ENCODE measurements at regions not wholly inside any gene's neighbourhood (a gene's known extent, or its start where the extent isn't known, plus 50 kb on each side); places are given as distances from the start of the nearest gene placed in this dataset.
A peak's percentile ranks its signal among the peaks of the same experiment; 100 is the strongest.
"Not testable (repeated sequence)": the region's sequence is repeated elsewhere in the genome, so short reads cannot be mapped to it uniquely, and the experiment has no call there.

DNA sequence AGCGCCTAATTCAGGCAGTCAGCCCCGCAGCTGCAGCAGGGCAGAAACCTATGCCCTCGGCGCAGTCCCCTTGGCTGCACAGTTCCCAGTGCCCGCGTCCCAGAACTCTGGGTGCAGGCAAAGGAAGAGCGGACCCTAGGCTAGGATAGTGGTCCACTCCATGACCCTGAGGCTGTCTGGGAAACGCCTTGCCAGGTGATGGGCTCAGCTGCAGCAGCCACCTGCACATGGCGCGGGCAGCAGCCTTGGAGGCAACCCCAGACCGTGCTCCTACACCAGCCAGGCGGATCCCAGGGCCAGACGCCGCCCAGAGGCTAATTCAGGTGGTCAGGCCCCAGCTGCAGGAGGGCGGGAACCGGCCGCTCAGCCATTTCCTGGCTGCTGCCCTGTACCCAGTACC, 83.0 kb downstream of the POTEC start:
- DNase-seq = not testable (repeated sequence)

DNA sequence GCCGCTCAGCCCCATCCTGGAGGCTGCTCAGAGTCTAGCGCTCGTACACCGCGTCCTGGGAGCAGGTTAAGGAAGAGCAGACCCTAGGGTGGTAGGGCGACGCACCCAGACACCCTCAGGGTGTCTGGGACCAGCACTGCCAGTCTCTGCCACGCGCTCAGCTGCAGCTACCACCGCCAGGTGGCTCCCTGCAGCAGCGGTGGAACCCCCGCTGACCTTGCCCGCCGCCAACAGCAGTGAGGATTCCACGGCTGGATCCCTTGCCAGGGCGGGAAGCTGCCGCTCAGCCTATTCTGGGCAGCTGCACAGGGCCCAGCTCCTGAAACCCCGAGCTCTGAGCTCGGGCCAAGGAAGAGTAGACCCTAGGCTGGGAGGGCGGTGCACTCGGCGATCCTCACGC, 83.6 kb downstream of the POTEC start:
- not testable (repeated sequence) for DNase-seq

DNA sequence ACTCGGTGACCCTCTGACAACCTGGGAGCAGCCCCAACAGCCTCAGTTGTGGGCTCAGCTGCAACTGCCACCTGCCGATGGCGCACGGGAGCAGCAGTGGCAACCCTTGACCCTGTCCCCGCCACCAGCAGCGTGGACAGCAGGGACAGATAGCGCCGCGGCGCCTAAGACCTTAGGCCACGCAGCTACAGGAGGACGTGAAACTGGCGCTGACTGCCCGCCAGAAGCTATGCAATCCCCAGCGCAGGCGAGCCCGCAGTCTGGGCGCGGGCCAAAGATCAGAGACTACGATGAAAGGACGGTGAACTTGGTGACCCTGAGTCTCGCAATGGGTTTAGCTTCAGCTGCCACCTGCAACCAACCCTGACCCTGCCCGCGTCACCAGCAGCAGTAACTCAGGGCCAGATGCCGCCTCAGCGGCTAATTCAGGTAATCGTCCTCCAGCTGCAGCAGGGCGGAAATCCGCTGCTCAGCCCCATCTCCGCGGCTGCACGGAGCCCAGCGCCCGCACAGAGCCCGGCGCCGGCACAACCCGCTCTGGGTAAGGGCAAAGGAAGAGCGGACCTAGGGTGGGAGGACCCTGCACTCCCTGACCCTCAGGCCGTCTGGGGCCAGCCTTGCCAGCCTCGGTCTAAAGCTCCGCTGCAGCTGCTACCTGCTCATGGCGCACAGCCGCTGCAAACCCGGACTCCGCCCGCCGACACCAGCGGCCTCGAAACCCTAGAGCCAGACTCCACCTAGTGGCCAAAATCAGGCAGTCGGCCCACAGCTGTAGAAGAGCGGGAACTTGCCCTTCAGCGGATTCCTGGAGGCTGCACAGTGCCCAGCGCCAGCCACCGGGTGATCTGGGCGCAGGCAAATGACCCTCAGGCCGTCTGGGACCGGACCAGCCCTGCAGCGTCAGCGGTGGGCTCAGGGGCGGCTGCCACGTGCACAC, 85.1 kb downstream of the POTEC start:
- DNase-seq = peak in 2 of 3 experiments; percentile 5 to 15

DNA sequence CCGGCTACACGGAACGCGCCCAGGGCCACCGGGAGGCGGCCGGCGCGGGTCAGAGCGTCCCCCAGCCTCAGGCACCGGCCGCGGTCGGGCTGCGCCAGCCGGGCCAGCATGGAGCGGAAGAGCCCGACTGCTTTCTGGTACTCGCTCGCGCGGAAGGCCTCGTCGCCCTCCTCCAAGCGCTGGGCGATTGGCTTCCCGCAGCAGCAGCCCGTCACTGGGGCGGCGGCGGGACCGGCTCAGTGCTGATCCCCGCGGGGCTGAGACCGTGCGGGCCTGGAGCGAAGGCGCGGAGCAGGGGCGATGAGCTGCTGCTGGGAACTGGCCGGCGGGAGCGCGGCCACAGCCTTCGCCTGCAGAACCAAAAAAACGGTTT, 92.8 kb downstream of the POTEC start:
- DNase-seq = not testable (repeated sequence)

DNA sequence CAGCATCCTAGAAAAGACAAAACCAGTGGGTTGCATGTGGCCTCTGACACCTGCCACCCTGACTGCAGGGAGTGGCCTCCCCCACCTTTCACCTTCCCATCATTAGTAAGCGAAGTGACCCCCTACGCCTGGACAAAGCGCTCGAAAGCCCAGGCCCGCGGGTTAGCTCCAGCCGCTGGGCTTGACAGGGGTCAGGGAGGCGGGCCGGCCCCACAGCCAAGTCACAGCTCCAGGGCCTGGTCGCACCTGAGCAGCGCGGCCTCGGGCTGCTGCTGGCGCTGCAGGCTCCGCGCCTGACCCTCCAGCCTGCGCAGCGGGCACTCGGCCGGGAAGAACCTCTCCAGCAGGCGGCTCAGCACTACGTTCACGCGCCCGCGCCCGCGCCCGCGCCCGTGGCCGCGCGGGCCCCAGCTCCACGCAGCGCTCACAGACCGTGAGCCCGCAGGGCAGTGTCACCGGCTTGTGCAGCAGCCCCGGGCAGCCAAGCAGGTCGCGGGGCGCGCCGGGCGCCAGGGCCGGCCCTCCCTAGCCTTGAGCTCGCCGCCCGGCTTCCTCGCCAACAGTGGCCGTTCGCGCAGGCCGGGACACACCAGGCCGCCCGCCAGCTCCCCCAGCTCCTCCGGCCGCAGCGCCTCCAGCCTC, 93.3 kb downstream of the POTEC start:
- DNase-seq = not testable (repeated sequence)

DNA sequence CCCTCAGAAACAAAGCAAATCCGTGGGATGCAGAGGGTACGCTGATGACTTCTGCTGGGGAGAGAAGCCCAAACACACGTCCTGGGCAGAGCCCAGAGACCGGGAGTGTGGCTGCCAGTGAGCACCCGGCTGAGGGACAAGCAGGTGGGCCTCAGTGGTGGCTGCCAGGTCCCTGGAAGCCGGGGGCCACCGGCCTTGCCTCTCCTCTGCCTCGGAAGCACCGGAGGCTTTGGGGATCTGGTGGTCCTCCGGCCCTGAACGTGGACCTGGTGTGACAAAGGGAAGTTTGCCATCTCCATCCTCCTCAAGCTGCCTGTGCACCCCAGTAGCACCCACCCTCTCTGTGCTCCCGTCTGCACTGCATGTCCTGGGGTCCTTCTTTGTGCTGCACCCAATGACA, 94.3 kb downstream of the POTEC start:
- not testable (repeated sequence) for DNase-seq

DNA sequence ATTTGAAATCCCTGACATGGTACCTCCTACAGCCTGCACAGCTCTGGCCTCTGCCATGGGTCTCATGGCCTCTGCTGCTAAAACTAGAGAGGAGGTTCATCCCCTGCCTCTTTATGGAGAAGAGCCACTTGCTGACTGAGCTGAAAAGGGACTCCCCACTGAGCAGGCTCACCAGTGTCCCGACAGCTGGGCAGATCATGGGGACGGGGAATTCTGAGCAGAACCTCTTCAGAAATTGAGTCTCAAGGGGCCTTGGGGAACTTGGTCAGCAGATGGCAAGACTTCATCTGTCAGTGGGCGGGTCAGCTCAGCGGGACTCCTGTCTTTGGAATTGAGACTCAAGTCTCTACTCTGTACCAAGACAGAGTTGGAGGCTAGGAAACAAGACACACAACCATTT, 95.7 kb downstream of the POTEC start:
- not testable (repeated sequence) for DNase-seq

DNA sequence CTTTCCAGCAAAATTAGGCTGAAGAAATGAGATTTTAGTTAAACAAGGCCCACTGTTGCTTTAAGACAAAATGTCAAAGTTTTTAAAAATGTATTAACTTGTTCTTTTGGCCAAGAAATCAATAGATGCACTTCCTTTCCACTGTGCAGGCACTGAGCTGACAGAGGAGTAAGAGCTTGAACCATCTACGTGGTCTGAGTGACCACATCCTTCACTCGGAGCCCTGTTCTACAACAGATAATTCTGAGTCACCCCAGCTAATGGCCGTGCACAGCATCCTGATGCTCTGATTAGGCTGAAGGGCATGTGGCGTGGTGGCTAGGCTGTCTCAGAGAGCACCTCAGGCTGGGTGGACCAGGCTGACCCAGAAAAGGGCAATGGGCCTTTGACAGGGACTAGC, 107.9 kb downstream of the POTEC start:
- DNase-seq = not testable (repeated sequence)

DNA sequence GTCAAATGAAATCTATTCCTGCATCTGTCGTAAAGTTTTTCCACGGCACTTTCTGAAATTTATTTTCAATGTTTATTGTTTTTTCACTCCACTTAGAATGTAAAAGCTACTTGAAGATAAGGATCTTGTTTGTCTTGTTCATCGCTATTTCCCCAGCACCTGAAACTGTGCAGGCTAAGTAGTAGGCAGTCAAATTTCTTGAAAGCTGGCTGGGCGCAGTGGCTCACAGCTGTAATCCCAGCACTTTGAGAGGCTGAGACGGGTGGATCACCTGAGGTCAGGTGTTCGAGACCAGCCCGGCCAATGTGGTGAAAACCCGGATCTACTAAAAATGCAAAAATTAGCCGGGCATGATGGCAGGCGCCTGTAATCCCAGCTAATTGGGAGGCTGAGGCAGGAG, 111.0 kb downstream of the POTEC start:
- not testable (repeated sequence) for DNase-seq

DNA sequence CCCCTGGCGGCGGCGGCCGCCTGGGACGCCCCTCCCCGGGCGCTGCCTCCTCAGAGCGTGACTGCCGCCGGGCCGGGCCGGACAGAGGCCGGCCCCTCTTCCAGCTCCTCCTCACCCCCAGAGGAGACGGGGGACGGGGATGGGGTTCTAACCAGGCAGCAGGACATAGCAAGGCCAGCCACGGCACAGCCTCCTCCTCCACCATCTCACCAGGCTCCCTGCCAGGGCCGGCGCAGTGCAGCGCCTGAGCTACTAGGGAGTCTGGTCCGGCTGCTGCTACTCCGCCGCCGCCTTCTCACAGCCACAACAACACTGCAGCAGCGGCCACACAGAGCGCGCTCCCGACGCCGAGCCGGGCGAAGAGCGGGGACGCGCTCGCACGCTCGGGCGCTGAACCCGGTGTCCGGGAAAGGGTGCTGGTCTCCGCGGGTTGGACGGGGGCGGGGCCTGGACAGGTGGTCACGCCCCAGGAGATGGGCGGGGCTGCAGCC, 112.3 kb downstream of the POTEC start:
- DNase-seq = not testable (repeated sequence)

DNA sequence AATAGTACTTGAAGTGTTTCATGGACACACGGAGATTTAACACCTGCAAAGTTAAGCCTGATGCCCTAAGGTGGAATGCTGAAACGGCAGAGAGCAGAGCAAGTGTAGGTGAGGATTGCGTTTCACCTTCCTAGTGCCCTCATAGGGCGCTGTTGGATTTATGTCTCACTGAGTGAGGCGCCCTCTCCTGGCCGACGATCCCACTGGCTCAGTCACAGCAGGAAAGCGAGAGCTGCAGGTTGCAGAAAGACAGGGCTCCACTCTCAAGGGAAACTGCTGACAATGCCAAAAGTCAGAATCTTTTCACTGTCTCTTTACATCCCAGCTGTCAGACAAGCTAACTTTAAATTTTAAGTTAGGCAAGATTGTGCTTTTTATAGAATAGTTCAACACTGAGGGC, 127.6 kb downstream of the POTEC start:
- peak in 1 of 3 experiments; percentile 12 for DNase-seq

DNA sequence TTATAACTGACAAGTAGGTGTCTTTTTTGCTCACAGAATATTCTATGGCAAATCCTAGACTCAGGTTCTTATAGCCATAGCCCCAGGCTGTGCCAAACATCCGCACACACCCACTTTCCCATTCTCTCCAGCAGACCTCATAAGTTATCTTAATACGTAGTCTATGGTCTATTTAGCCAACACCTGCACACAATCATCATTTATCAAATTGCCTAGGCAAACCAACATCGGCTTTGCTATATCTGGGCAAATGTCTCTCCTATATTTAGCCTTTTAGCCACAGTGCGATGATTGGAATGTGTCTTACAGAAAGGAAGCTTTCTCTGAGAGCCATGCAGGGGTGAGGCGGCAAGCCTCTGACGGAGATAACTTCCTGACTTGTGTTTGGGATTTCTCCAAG, 128.0 kb downstream of the POTEC start:
- DNase-seq = not testable (repeated sequence)

DNA sequence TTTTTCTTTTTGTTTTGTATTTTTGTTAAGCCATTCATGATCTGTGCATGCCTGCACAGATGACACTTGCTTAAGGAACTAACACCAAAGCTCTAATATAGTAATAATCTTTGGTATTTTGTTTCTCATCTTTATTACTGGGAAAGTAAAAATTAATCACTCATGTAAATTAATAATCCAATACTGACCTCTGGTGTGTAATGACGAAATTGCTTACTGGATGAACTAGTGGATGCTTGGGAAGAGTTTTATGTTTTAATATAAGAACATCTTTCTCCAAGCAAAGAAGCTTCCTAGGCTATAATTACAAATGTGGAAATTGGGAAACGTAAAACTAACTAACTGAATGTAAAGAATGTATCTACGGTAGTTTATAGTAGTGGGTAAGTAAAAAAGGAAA, 147.9 kb downstream of the POTEC start:
- peak in 1 of 3 experiments; percentile 10 for DNase-seq

DNA sequence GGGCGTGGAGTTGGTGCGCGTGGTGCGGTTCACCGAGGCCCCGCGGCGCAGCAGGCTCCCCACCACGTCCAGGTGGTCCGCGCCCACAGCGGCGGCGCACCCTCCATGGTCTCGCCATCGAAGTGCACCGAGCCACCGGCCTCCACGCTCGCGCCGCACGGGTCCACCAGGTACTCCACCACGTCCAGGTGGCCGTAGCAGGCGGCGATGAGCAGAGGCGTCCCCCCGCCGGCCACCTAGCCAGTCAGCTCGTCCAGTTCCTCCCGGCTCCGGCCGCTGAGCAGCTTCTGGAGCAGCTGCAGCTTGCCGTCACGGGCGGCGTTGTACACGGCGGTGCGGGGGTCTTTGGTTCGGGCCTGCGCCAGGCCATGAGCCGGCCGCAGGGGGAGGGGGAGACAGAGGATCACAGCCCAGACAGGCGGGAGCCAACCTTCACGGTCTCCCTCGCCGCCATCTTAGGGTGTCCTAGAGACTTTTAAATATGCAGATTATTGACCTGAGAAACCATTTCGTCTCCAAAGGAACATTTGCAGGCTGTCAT, 149.8 kb downstream of the POTEC start:
- DNase-seq = not testable (repeated sequence)

DNA sequence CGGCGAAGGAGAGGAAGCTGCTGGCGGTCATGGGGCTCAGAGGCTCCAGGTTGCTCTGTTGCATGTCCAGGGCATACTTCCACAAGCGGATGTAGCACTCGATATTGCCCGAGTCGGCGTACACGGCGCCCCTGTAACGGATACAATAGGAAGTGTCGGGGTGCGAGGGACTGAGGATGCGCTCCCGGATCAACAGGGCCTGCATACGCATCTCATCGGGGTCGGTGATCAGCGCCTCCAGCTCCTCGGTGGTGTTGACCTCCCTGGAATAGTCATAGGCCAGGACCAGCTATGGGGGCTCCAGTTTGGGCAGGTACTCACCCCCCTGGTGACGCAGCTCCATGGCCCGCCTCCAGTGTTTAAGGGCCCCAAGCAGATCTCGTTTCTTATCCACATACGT, 150.8 kb downstream of the POTEC start:
- not testable (repeated sequence) for DNase-seq

DNA sequence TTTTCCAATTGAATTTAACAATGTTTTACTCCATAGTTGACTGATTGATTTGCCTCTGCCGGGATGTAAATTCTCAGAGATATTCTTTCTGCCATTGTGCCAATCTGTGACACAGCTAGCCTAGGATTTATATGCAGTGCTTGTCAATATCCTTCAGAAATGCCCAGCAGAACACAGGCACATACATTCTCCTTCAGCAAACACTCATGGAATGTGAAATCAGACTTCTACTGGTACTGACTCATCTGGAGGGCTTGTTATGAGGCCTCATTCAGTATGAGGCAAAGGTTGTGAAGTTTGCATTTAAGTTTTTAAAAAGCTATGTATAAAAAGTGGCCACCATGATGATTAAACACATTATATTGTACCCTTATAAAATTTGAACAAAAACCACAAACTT, 158.4 kb downstream of the POTEC start:
- not testable (repeated sequence) for DNase-seq

DNA sequence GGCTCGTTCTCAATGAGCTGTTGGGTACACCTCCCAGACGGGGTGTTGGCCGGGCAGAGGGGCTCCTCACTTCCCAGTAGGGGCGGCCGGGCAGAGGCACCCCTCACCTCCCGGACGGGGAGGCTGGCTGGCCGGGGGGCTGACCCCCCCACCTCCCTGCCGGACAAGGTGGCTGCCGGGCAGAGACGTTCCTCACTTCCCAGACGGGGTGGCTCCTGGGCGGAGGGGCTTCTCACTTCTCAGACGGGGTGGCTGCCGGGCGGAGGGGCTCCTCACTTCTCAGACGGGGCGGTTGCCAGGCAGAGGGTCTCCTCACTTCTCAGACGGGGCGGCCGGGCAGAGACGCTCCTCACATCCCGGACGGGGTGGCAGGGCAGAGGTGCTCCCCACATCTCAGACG, 160.7 kb downstream of the POTEC start:
- not testable (repeated sequence) for DNase-seq

DNA sequence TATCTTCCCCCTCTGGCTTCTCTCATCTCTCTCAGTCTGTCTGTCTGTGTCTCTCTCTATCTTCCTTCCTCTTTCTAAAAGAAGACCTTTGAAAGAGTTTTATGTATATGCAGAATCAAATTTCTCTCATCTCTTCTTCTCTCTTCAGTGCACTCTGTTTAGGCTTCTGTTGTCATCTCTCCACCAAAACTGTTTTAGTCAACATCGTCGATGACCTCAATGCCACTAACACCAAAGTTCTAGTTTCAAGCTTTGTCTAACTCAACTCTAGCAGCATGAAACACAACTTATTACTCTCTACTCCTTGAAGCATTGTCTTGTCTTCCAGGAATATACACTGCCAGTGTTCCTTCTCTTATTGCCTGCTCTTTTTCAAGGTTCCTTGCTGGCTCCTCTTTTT, 163.9 kb downstream of the POTEC start:
- DNase-seq = not testable (repeated sequence)

DNA sequence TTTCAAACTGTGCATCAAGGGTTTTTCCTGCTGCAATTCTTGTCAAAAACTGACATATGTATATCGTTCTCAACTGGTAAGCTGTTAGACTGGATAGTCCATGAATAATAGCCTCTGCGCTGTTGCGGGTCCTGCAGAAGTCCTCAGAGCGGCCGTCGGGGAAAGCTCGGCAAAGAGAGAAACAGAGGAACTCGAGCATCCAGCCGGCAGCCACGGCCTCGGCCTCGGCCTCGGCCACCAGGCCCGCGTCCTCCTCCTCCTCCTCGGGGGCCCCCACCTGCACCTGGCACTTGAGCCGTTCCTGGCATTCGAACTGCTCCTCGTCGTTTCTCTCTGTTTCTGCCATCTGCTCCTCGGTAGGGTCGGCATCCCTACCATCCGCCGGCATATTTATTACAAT, 165.0 kb downstream of the POTEC start:
- DNase-seq = not testable (repeated sequence)

DNA sequence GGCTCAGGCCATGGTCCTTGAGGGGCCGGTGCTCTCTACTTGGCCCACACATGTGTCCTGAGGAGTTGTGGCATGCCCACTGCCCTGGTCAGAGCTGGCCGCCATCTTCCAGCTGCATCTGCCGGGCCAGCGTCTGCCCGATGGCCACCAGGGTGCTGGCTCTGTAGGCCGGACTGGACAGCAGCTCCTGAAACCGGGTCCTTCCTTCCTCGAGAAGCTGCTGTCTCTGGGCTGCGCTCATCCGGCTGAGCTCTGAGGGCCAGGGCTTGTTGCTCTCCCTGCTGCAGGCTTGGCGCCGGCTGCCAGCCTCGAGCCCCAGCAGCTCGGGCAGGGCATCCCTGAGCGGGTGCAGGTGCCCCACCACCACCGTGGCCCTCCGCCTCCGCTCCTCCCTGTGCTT, 182.1 kb downstream of the POTEC start:
- DNase-seq = not testable (repeated sequence)

DNA sequence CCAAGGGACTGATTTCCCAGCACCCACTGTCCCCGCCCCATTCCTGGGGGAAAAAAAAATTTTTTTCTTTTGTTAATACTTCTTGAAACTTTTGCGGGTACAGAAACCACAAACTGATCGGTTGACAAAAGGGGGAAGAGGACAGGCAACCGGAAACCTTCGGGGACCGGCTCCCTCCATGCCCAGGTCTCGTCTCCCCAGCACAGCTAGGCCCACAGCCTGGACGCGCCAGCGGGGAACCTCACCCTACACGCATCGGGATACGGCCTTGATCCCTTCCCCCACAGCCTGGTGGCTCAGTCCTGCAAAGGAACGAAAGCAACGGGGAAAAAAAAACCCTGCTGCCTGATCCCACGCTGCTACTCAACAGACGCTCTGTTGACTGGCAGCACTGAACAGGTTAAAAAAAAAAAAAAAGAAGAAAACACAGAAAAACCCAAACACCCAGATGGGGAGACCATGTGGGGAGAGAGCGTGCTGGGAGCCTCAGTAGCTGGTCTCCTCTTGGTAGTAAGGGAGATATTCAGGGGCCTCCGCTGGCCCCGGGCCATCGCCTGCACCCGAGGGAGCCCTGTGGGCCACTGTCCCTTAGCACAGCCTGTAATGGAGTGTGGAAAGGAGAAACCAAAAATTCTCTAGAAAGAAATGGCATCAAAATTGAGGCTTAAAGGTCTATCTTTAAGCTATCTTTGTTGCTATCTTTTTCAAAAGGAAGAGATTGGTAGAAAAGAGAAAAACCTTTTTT, 185.7 kb downstream of the POTEC start:
- not testable (repeated sequence) for DNase-seq

DNA sequence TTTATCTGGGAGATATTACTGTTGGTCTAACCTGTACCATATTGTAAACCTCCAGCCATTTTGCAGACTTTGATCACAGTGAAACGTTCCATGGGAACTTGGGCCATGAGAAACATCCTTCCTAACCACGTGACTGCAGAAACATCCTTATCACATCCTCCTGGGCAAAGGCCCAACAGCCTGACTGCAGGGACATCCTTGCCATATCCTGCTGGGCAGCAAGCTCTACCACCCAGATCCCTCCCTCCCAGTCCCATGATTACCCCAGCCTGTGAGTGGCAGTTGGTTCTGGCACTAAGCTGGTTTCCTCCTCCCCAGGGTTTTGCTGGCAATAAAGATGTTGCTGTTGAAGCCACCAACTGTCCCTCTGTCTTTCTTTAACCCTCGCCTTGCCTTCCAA, 201.2 kb downstream of the POTEC start:
- DNase-seq = not testable (repeated sequence)

DNA sequence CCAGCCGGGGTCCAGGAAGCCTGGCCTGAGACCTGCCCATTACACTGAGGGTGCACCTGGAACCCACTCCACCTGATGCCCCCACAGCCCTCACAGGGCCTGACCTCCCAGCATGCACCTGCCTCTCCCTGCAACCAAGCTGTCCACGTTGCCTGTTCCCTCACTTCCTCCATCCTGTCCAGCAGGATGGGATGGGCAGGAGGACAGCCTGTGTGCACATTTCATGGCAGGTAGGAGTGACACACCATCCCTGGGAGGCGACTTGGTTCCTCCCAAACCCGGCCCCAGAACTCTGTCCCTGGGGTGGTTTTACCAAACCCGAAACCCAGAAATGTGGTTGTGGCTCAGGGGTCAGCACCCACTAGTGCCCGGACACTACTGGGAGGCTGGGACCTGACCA, 203.8 kb upstream of the ZNF519 start:
- not testable (repeated sequence) for DNase-seq
